ENCODE measurements at regions not wholly inside any gene's neighbourhood (a gene's known extent, or its start where the extent isn't known, plus 50 kb on each side); places are given as distances from the start of the nearest gene placed in this dataset.

GRCh38 chr4:130056286-130056685 is 960.3 kb downstream of the C4orf33 start:
- TF ChIP-seq ZNF18 (tag by site-specific recombination; IDR thresholded peaks at IDR 0.05), result no peak
- TF ChIP-seq SP2 (tag by site-specific recombination; IDR thresholded peaks at IDR 0.05), result no peak
- no peak for TF ChIP-seq ZBTB48 (tag by site-specific recombination; IDR thresholded peaks at IDR 0.05)
- TF ChIP-seq ATF2 (tag by site-specific recombination; IDR thresholded peaks at IDR 0.05; ENCODE audit: low read depth), result no peak
- no peak for TF ChIP-seq CTCF (tag by site-specific recombination; IDR thresholded peaks at IDR 0.05)
- TF ChIP-seq MZF1 (tag by site-specific recombination; IDR thresholded peaks at IDR 0.05; ENCODE audit: borderline replicate concordance), result no peak
- TF ChIP-seq ZNF274 (IDR thresholded peaks at IDR 0.05; ENCODE audit: low read length), result no peak
- TF ChIP-seq ZNF274 (tag by site-specific recombination; IDR thresholded peaks at IDR 0.05; ENCODE audit: borderline replicate concordance), result no peak
- TF ChIP-seq REST (tag by site-specific recombination; IDR thresholded peaks at IDR 0.05), result no peak
- TF ChIP-seq ZNF514 (tag by site-specific recombination; IDR thresholded peaks at IDR 0.05), result no peak
- TF ChIP-seq EGR2 (tag by site-specific recombination; IDR thresholded peaks at IDR 0.05; ENCODE audit: low read depth), result no peak
- TF ChIP-seq ELK4 (IDR thresholded peaks at IDR 0.05; ENCODE audit: borderline replicate concordance, low read depth, low read length), result no peak
- TF ChIP-seq ZBTB6 (tag by site-specific recombination; IDR thresholded peaks at IDR 0.05), result no peak
- no peak for TF ChIP-seq TCF7L2 (IDR thresholded peaks at IDR 0.05; ENCODE audit: borderline replicate concordance, low read depth, low read length)
- no peak for TF ChIP-seq SALL2 (tag by site-specific recombination; IDR thresholded peaks at IDR 0.05; ENCODE audit: borderline replicate concordance)

Measured in HEK293 (cell line).